ENCODE measurements at regions not wholly inside any gene's neighbourhood (a gene's known extent, or its start where the extent isn't known, plus 50 kb on each side); places are given as distances from the start of the nearest gene placed in this dataset.

- no peak overlapping the region for H3K27ac Mint-ChIP-seq
- H3K27me3 Mint-ChIP-seq = no peaks in the 10 kb centered on the region
- intact Hi-C loops (cut with micrococcal nuclease) = no loop called here
- H3K9me3 Mint-ChIP-seq = no peaks in the 10 kb centered on the region
- no peak for DNase-seq
- H3K36me3 Mint-ChIP-seq (ENCODE audit: low read depth) = no peaks in the 10 kb centered on the region
- H3K4me1 Mint-ChIP-seq = no peaks in the 10 kb centered on the region
- H3K4me3 Mint-ChIP-seq = no peak overlapping the region
Observed at GRCh38 chr5:114999176-114999575, 170.5 kb downstream of the TRIM36 start.

- H3K36me3 Mint-ChIP-seq (ENCODE audit: low read depth) = no peaks in the 10 kb centered on the region
- intact Hi-C loops (cut with micrococcal nuclease) = no loop called here
- no peaks in the 10 kb centered on the region for H3K27me3 Mint-ChIP-seq
- no peak for DNase-seq
- no peak overlapping the region for H3K4me3 Mint-ChIP-seq
- no peak overlapping the region for H3K27ac Mint-ChIP-seq
- no peaks in the 10 kb centered on the region for H3K4me1 Mint-ChIP-seq
- H3K9me3 Mint-ChIP-seq = no peaks in the 10 kb centered on the region
Observed at GRCh38 chr5:114989512-114989911, 180.2 kb downstream of the TRIM36 start.

- no peaks in the 10 kb centered on the region for H3K9me3 Mint-ChIP-seq
- H3K4me3 Mint-ChIP-seq = no peak overlapping the region
- H3K36me3 Mint-ChIP-seq (ENCODE audit: low read depth) = no peaks in the 10 kb centered on the region
- H3K27ac Mint-ChIP-seq = no peak overlapping the region
- intact Hi-C loops (cut with micrococcal nuclease) = no loop called here
- no peaks in the 10 kb centered on the region for H3K27me3 Mint-ChIP-seq
- no peaks in the 10 kb centered on the region for H3K4me1 Mint-ChIP-seq
- no peak for DNase-seq
Observed at GRCh38 chr5:114988096-114988495, 181.6 kb downstream of the TRIM36 start.

- Mint-ChIP-seq H3K4me3 (no peak overlapping the region), H3K27ac (no peak overlapping the region), H3K4me1 (no peaks in the 10 kb centered on the region), H3K27me3 (no peaks in the 10 kb centered on the region), H3K36me3 (ENCODE audit: low read depth) (no peaks in the 10 kb centered on the region), H3K9me3 (no peaks in the 10 kb centered on the region)
- no peak for DNase-seq
- intact Hi-C loops (cut with micrococcal nuclease) = no loop called here
Observed at GRCh38 chr5:114984796-114985195, 184.9 kb downstream of the TRIM36 start.

GRCh38 chr5:114981111-114981510 lies 188.6 kb downstream of the TRIM36 start:
- intact Hi-C loops (cut with micrococcal nuclease) = no loop called here
- Mint-ChIP-seq H3K4me3 (no peak overlapping the region), H3K27ac (no peak overlapping the region), H3K36me3 (ENCODE audit: low read depth) (no peaks in the 10 kb centered on the region), H3K9me3 (no peaks in the 10 kb centered on the region), H3K27me3 (no peaks in the 10 kb centered on the region), H3K4me1 (no peaks in the 10 kb centered on the region)
- DNase-seq = no peak

- Mint-ChIP-seq H3K9me3 (no peaks in the 10 kb centered on the region), H3K27ac (no peak overlapping the region), H3K36me3 (ENCODE audit: low read depth) (no peaks in the 10 kb centered on the region), H3K27me3 (no peaks in the 10 kb centered on the region), H3K4me3 (no peak overlapping the region), H3K4me1 (no peaks in the 10 kb centered on the region)
- intact Hi-C loops (cut with micrococcal nuclease) = no loop called here
- DNase-seq = no peak
Observed at GRCh38 chr5:114977979-114978573, 191.6 kb downstream of the TRIM36 start.

- no peaks in the 10 kb centered on the region for H3K9me3 Mint-ChIP-seq
- H3K27me3 Mint-ChIP-seq = no peaks in the 10 kb centered on the region
- no peak overlapping the region for H3K27ac Mint-ChIP-seq
- no peaks in the 10 kb centered on the region for H3K36me3 Mint-ChIP-seq (ENCODE audit: low read depth)
- intact Hi-C loops (cut with micrococcal nuclease) = no loop called here
- H3K4me1 Mint-ChIP-seq = no peaks in the 10 kb centered on the region
- DNase-seq = no peak
- no peak overlapping the region for H3K4me3 Mint-ChIP-seq
Observed at GRCh38 chr5:114969482-114969881, 200.2 kb downstream of the TRIM36 start.

- no peaks in the 10 kb centered on the region for H3K36me3 Mint-ChIP-seq (ENCODE audit: low read depth)
Observed at GRCh38 chr5:114957384-114957783, 212.3 kb downstream of the TRIM36 start.

GRCh38 chr5:114953565-114953964 lies 216.1 kb downstream of the TRIM36 start:
- Mint-ChIP-seq H3K9me3 (no peaks in the 10 kb centered on the region), H3K4me3 (no peak overlapping the region), H3K36me3 (ENCODE audit: low read depth) (no peaks in the 10 kb centered on the region), H3K27me3 (no peaks in the 10 kb centered on the region), H3K4me1 (no peaks in the 10 kb centered on the region), H3K27ac (no peak overlapping the region)
- no peak for DNase-seq
- intact Hi-C loops (cut with micrococcal nuclease) = no loop called here

More at GRCh38 chr5:114957384-114957783, 212.3 kb downstream of the TRIM36 start:
- DNase-seq = no peak
- intact Hi-C loops (cut with micrococcal nuclease) = no loop called here
- Mint-ChIP-seq H3K4me3 (no peak overlapping the region), H3K9me3 (peaks cover 1% of the 10 kb centered on the region), H3K4me1 (no peaks in the 10 kb centered on the region), H3K27ac (no peak overlapping the region), H3K27me3 (no peaks in the 10 kb centered on the region)

- no peaks in the 10 kb centered on the region for H3K27me3 Mint-ChIP-seq
- intact Hi-C loops (cut with micrococcal nuclease) = no loop called here
Observed at GRCh38 chr5:114952876-114953275, 216.8 kb downstream of the TRIM36 start.

GRCh38 chr5:114949756-114950155 lies 220.0 kb downstream of the TRIM36 start:
- Mint-ChIP-seq H3K27ac (no peak overlapping the region), H3K9me3 (no peaks in the 10 kb centered on the region), H3K4me3 (no peak overlapping the region), H3K4me1 (no peaks in the 10 kb centered on the region), H3K36me3 (ENCODE audit: low read depth) (no peaks in the 10 kb centered on the region), H3K27me3 (no peaks in the 10 kb centered on the region)
- intact Hi-C loops (cut with micrococcal nuclease) = no loop called here
- DNase-seq = no peak

More at GRCh38 chr5:114952876-114953275, 216.8 kb downstream of the TRIM36 start:
- Mint-ChIP-seq H3K4me3 (no peak overlapping the region), H3K9me3 (no peaks in the 10 kb centered on the region), H3K4me1 (no peaks in the 10 kb centered on the region), H3K27ac (no peak overlapping the region), H3K36me3 (ENCODE audit: low read depth) (no peaks in the 10 kb centered on the region)
- DNase-seq = no peak

- H3K36me3 Mint-ChIP-seq (ENCODE audit: low read depth) = no peaks in the 10 kb centered on the region
- no peaks in the 10 kb centered on the region for H3K4me1 Mint-ChIP-seq
- no peak overlapping the region for H3K4me3 Mint-ChIP-seq
- H3K9me3 Mint-ChIP-seq = no peaks in the 10 kb centered on the region
- DNase-seq = no peak
- no peak overlapping the region for H3K27ac Mint-ChIP-seq
- intact Hi-C loops (cut with micrococcal nuclease) = no loop called here
- no peaks in the 10 kb centered on the region for H3K27me3 Mint-ChIP-seq
Observed at GRCh38 chr5:114948986-114949621, 220.6 kb downstream of the TRIM36 start.

- Mint-ChIP-seq H3K36me3 (ENCODE audit: low read depth) (no peaks in the 10 kb centered on the region), H3K9me3 (no peaks in the 10 kb centered on the region), H3K27ac (no peak overlapping the region), H3K4me1 (no peaks in the 10 kb centered on the region), H3K27me3 (no peaks in the 10 kb centered on the region), H3K4me3 (no peak overlapping the region)
- no peak for DNase-seq
- intact Hi-C loops (cut with micrococcal nuclease) = no loop called here
Observed at GRCh38 chr5:114948363-114948762, 221.3 kb downstream of the TRIM36 start.

- peaks cover 33% of the 10 kb centered on the region for H3K9me3 Mint-ChIP-seq
- no peak overlapping the region for H3K27ac Mint-ChIP-seq
- H3K4me3 Mint-ChIP-seq = no peak overlapping the region
- no peaks in the 10 kb centered on the region for H3K36me3 Mint-ChIP-seq (ENCODE audit: low read depth)
- no peak for DNase-seq
- H3K4me1 Mint-ChIP-seq = no peaks in the 10 kb centered on the region
- H3K27me3 Mint-ChIP-seq = no peaks in the 10 kb centered on the region
- intact Hi-C loops (cut with micrococcal nuclease) = no loop called here
Observed at GRCh38 chr5:114940709-114941108, 229.0 kb downstream of the TRIM36 start.

GRCh38 chr5:114935490-114935889 lies 234.2 kb downstream of the TRIM36 start:
- Mint-ChIP-seq H3K4me3 (no peak overlapping the region), H3K9me3 (peaks cover 20% of the 10 kb centered on the region), H3K27ac (no peak overlapping the region), H3K27me3 (no peaks in the 10 kb centered on the region), H3K36me3 (ENCODE audit: low read depth) (no peaks in the 10 kb centered on the region), H3K4me1 (no peaks in the 10 kb centered on the region)
- intact Hi-C loops (cut with micrococcal nuclease) = no loop called here
- DNase-seq = no peak
